HepG2 (cell line): ENCODE measurements at regions not wholly inside any gene's neighbourhood (a gene's known extent, or its start where the extent isn't known, plus 50 kb on each side); places are given as distances from the start of the nearest gene placed in this dataset.

Source experiments
- ATAC-seq: fragments of 200-7000 bp; cut with Tn5 transposase; 3 replicates; pipeline ENCODE4 v1.9.1; 2020; ENCODE audit warnings: mild to moderate bottlenecking, moderate library complexity
- BruUV-seq: library from RNA; stranded (reverse); fragments of 400-500 nt; replicated peaks from 2 replicates; lab custom pipeline; 2021; lab: Mats Ljungman, UMichigan
- CTCF ChIA-PET: fragments of 300-600 bp; formaldehyde crosslinking; extraction: SDS; loops from one replicate; lab custom pipeline; 2021; ENCODE audit warnings: low total read pairs, inconsistent platforms, low intra/inter-chr PET ratio; lab: Yijun Ruan, JAX
- POLR2A ChIA-PET: fragments of 350-600 bp; sonication (Branson Sonifier 250); formaldehyde crosslinking; loops from one replicate; lab custom pipeline; 2020; ENCODE audit warnings: antibody characterized with exemption, inconsistent platforms; lab: Yijun Ruan, JAX
- DNase-seq: peaks from one replicate; pipeline ENCODE4 v3.0.0-alpha.2; 2015; ENCODE audit warnings: low spot score
- FAIRE-seq: peaks from 3 replicates; lab custom pipeline; 2011; peaks lifted over from hg19 to GRCh38; lab: Jason Lieb, UNC
- H2AFZ ChIP-seq: one replicate; pipeline ENCODE4 v1.6.1; 2011; ENCODE audit warnings: low read length, inconsistent platforms
- H3K27ac ChIP-seq: fragments of 300-600 bp; 3 replicates; pipeline ENCODE4 v1.8.0; 2011; ENCODE audit warnings: mixed run types, mild to moderate bottlenecking, mixed read lengths, low read length, inconsistent platforms; ENCODE audit not compliant: insufficient read depth; ENCODE audit errors: extremely low read length
- H3K27me3 ChIP-seq, 2 experiments: fragments of 200-600 bp in 1 of 2; 2 replicates in 1 of 2; 3 replicates in 1 of 2; pipeline versions ENCODE4 v1.6.0 to v1.8.0; 2011; ENCODE audit warnings: low read length in 2 of 2, mild to moderate bottlenecking in 2 of 2, moderate library complexity in 2 of 2, inconsistent platforms in 1 of 2; ENCODE audit not compliant: insufficient read depth in 2 of 2, control insufficient read depth in 1 of 2
- H3K36me3 ChIP-seq, 2 experiments: fragments of 200-600 bp in 1 of 2; replicated peaks in 1 of 2; 2 replicates in 1 of 2; 3 replicates in 1 of 2; pipeline versions ENCODE4 v1.5.1 to v1.8.0; 2011; ENCODE audit warnings: low read length in 2 of 2, inconsistent platforms in 1 of 2; ENCODE audit not compliant: insufficient read depth in 2 of 2, control insufficient read depth in 1 of 2
- H3K4me1 ChIP-seq: 2 replicates; pipeline ENCODE4 v1.5.1; 2012; ENCODE audit warnings: low read length, inconsistent platforms; ENCODE audit not compliant: insufficient read depth
- H3K4me2 ChIP-seq: 2 replicates; pipeline ENCODE4 v1.6.0; 2011; ENCODE audit warnings: low read depth, low read length, inconsistent platforms
- H3K4me3 ChIP-seq, 3 experiments: fragments of 200-600 bp in 1 of 3; sonication (generic), shearing (Covaris generic) in 1 of 3; replicated peaks in 1 of 3; 2 replicates each; pipeline ENCODE4 v1.5.1; 2011 to 2016; ENCODE audit warnings: low read length in 3 of 3, inconsistent platforms in 2 of 3, low read depth in 2 of 3, mild to moderate bottlenecking in 2 of 3, control low read depth in 1 of 3, mixed read lengths in 1 of 3; ENCODE audit not compliant: insufficient read depth in 1 of 3
- H3K79me2 ChIP-seq: one replicate; pipeline ENCODE4 v1.6.1; 2011; ENCODE audit warnings: low read length, inconsistent platforms; ENCODE audit not compliant: insufficient read depth
- H3K9ac ChIP-seq: 2 replicates; pipeline ENCODE4 v1.6.0; 2011; ENCODE audit warnings: mild to moderate bottlenecking, low read depth, low read length, inconsistent platforms; ENCODE audit not compliant: insufficient read depth
- H3K9me3 ChIP-seq: 2 replicates; pipeline ENCODE4 v1.5.1; 2012; ENCODE audit warnings: mild to moderate bottlenecking, low read length
- H4K20me1 ChIP-seq: 2 replicates; pipeline ENCODE4 v1.6.0; 2011; ENCODE audit warnings: inconsistent platforms, mild to moderate bottlenecking, low read length, moderate library complexity; ENCODE audit not compliant: insufficient read depth
- E2F1 ChIP-seq: sonication (generic); formaldehyde crosslinking; IDR thresholded peaks from 2 replicates; pipeline ENCODE4 v1.5.0; 2020; ENCODE audit warnings: missing genetic modification reagents
- EEA1 ChIP-seq: sonication (generic); formaldehyde crosslinking; IDR thresholded peaks from 2 replicates; pipeline ENCODE4 v1.5.1; 2020; ENCODE audit warnings: mild to moderate bottlenecking, missing genetic modification reagents, borderline replicate concordance
- EP300 ChIP-seq, 3 experiments: sonication (generic) in 1 of 3; formaldehyde crosslinking in 1 of 3; IDR thresholded peaks; 2 replicates each; pipeline versions ENCODE4 v1.5.1 to v1.6.1; 2011 to 2020; ENCODE audit warnings: low read depth in 2 of 3, low read length in 2 of 3, borderline replicate concordance in 1 of 3, improper control_type of control experiment in 1 of 3, mild to moderate bottlenecking in 1 of 3, missing genetic modification reagents in 1 of 3, moderate library complexity in 1 of 3
- HNRNPH1 ChIP-seq: fragments of 200-400 bp; formaldehyde crosslinking; optimal IDR thresholded peaks from 2 replicates; pipeline ENCODE3; 2017; ENCODE audit warnings: mild to moderate bottlenecking, low read depth, low read length
- NR1H2 ChIP-seq: sonication (generic); formaldehyde crosslinking; IDR thresholded peaks from 2 replicates; pipeline ENCODE4 v1.8.1; 2022; ENCODE audit warnings: low read depth, missing genetic modification reagents, borderline replicate concordance
- RXRA ChIP-seq: sonication (generic); formaldehyde crosslinking; IDR thresholded peaks from 2 replicates; pipeline ENCODE4 v1.5.1; 2020; ENCODE audit warnings: missing genetic modification reagents
- SP1 ChIP-seq, 2 experiments: fragments of 450-650 bp in 1 of 2; sonication (generic) in 1 of 2; formaldehyde crosslinking in 1 of 2; IDR thresholded peaks; 2 replicates each; pipeline versions ENCODE4 v1.4.0 to v1.6.1; 2016 to 2020; ENCODE audit warnings: missing genetic modification reagents in 1 of 2
- ZKSCAN8 ChIP-seq: IDR thresholded peaks from 2 replicates; pipeline ENCODE4 v1.6.1; 2016; ENCODE audit warnings: borderline replicate concordance, missing genetic modification reagents, missing compliant biosample characterization
- ZNF549 ChIP-seq: sonication (generic); formaldehyde crosslinking; IDR thresholded peaks from 2 replicates; pipeline ENCODE4 v1.5.0; 2020; ENCODE audit warnings: missing genetic modification reagents
- ZNF580 ChIP-seq: IDR thresholded peaks from 2 replicates; pipeline ENCODE4 v1.6.1; 2016; ENCODE audit warnings: low read depth, borderline replicate concordance
- ZNF607 ChIP-seq: sonication (generic); formaldehyde crosslinking; IDR thresholded peaks from 2 replicates; pipeline ENCODE4 v1.5.1; 2020; ENCODE audit warnings: missing genetic modification reagents, mild to moderate bottlenecking, borderline replicate concordance
- ZNF639 ChIP-seq: conservative IDR thresholded peaks from 2 replicates; pipeline ENCODE4 v1.6.1; 2018; ENCODE audit warnings: missing genetic modification reagents
- ZNF737 ChIP-seq: sonication (generic); formaldehyde crosslinking; IDR thresholded peaks from 2 replicates; pipeline ENCODE4 v1.5.0; 2020; ENCODE audit warnings: missing genetic modification reagents, mild to moderate bottlenecking, borderline replicate concordance
- WGBS: methylation state at CpG from one replicate; pipeline ENCODE4 v1.1.6; 2017; ENCODE audit warnings: low lambda C conversion rate; 5-methylcytosine and 5-hydroxymethylcytosine counted together
- in situ Hi-C: cut with HindIII; loops from 2 replicates; pipeline ENCODE4 v1.10.0; 2017; ENCODE audit warnings: low pct_unique_long_range_greater_than_20kb; ENCODE audit not compliant: extremely low pct_ligation_motif_present
- intact Hi-C: fragments of 100-400 bp; cut with micrococcal nuclease; formaldehyde crosslinking; loops from one replicate; pipeline ENCODE4 v1.10.0; 2022; ENCODE audit not compliant: unreplicated experiment
- TF ChIP-seq, protein P1 (sequence below): sonication (generic); formaldehyde crosslinking; IDR thresholded peaks from 2 replicates; pipeline ENCODE4 v1.5.1; 2020; ENCODE audit warnings: missing genetic modification reagents, mild to moderate bottlenecking, borderline replicate concordance
- TF ChIP-seq, protein P2 (sequence below): sonication (generic); formaldehyde crosslinking; IDR thresholded peaks from 2 replicates; pipeline ENCODE4 v1.4.0; 2020; ENCODE audit warnings: mild to moderate bottlenecking, missing genetic modification reagents

- ATAC-seq, result no peak
Observed at GRCh38 chr1:222165629-222166028, 382.3 kb downstream of the HHIPL2 start.

More at GRCh38 chr1:222165629-222166028, 382.3 kb downstream of the HHIPL2 start:
- in situ Hi-C loops (no loop called here), intact Hi-C loops (no loop called here)
- FAIRE-seq (no peak), DNase-seq (no peak)
- H3K9me3 ChIP-seq, result peaks cover 8% of the 10 kb centered on the region; the same call in 1 of the 2 replicates
- BruUV-seq, result no TSS peak
- WGBS, result 5% methylated on average over 3 of the region's 3 CpGs
- ChIA-PET CTCF (no interaction called here), POLR2A (no interaction called here)
- no peaks in the 10 kb centered on the region for H3K4me1 ChIP-seq
- no peaks in the 10 kb centered on the region for H3K36me3 ChIP-seq
- TF ChIP-seq SP1 (IDR thresholded peaks at IDR 0.05) (no peak), SP1 (CRISPR knock-in tag; IDR thresholded peaks at IDR 0.05) (no peak), ZNF639 (CRISPR knock-in tag) (no peak), E2F1 (CRISPR knock-in tag) (no peak), EP300 (IDR thresholded peaks at IDR 0.05; ENCODE audit: low read depth in 2 of 2, low read length in 2 of 2) (no peak), EP300 (CRISPR knock-in tag; IDR thresholded peaks at IDR 0.05; ENCODE audit: borderline replicate concordance) (no peak), ZKSCAN8 (CRISPR knock-in tag) (no peak), RXRA (no peak), ZNF737 (CRISPR knock-in tag) (no peak), ZNF549 (no peak), ZNF580 (CRISPR knock-in tag) (no peak), EEA1 (CRISPR knock-in tag) (no peak), NR1H2 (CRISPR knock-in tag) (no peak), ZNF607 (CRISPR knock-in tag) (no peak), HNRNPH1 (no peak)
- TF ChIP-seq, protein P1, sequence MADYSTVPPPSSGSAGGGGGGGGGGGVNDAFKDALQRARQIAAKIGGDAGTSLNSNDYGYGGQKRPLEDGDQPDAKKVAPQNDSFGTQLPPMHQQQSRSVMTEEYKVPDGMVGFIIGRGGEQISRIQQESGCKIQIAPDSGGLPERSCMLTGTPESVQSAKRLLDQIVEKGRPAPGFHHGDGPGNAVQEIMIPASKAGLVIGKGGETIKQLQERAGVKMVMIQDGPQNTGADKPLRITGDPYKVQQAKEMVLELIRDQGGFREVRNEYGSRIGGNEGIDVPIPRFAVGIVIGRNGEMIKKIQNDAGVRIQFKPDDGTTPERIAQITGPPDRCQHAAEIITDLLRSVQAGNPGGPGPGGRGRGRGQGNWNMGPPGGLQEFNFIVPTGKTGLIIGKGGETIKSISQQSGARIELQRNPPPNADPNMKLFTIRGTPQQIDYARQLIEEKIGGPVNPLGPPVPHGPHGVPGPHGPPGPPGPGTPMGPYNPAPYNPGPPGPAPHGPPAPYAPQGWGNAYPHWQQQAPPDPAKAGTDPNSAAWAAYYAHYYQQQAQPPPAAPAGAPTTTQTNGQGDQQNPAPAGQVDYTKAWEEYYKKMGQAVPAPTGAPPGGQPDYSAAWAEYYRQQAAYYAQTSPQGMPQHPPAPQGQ (CRISPR knock-in tag), result no peak
- TF ChIP-seq, protein P2, sequence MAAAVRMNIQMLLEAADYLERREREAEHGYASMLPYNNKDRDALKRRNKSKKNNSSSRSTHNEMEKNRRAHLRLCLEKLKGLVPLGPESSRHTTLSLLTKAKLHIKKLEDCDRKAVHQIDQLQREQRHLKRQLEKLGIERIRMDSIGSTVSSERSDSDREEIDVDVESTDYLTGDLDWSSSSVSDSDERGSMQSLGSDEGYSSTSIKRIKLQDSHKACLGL (CRISPR knock-in tag), result no peak
- no peak overlapping the region for H3K9ac ChIP-seq
- no peaks in the 10 kb centered on the region for H3K79me2 ChIP-seq
- no peak overlapping the region for H2AFZ ChIP-seq
- H3K27me3 ChIP-seq, result no peaks in the 10 kb centered on the region
- no peak overlapping the region for H3K27ac ChIP-seq
- no peaks in the 10 kb centered on the region for H4K20me1 ChIP-seq
- no peak overlapping the region for H3K4me2 ChIP-seq
- H3K4me3 ChIP-seq, result no peak overlapping the region
